Ishikawa (cell line): ENCODE measurements at regions not wholly inside any gene's neighbourhood (a gene's known extent, or its start where the extent isn't known, plus 50 kb on each side); places are given as distances from the start of the nearest gene placed in this dataset.

Source experiments
- CEBPB ChIP-seq: IDR thresholded peaks from 2 replicates; pipeline ENCODE4 v1.6.1; 2012
- EGR1 ChIP-seq: IDR thresholded peaks from 2 replicates; pipeline ENCODE4 v1.6.1; 2012
- EP300 ChIP-seq: IDR thresholded peaks from 2 replicates; pipeline ENCODE4 v1.6.1; 2012; ENCODE audit warnings: borderline replicate concordance
- FOXM1 ChIP-seq: IDR thresholded peaks from 2 replicates; pipeline ENCODE4 v1.6.1; 2012; ENCODE audit warnings: low read depth, borderline replicate concordance
- MAX ChIP-seq: IDR thresholded peaks from 2 replicates; pipeline ENCODE4 v1.6.1; 2012
- REST ChIP-seq: IDR thresholded peaks from 2 replicates; pipeline ENCODE4 v1.6.1; 2012; ENCODE audit warnings: low read depth, mild to moderate bottlenecking
- TAF1 ChIP-seq: IDR thresholded peaks from 2 replicates; pipeline ENCODE4 v1.6.1; 2012; ENCODE audit warnings: low read depth, mild to moderate bottlenecking
- TCF12 ChIP-seq: IDR thresholded peaks from 2 replicates; pipeline ENCODE4 v1.6.1; 2012; ENCODE audit warnings: low read depth
- USF1 ChIP-seq: IDR thresholded peaks from 2 replicates; pipeline ENCODE4 v1.6.1; 2012
- YY1 ChIP-seq: IDR thresholded peaks from 2 replicates; pipeline ENCODE4 v1.6.1; 2012; ENCODE audit warnings: low read depth

GRCh38 chr4:90071289-90072235 lies 55.6 kb upstream of the CCSER1 start:
- TF ChIP-seq TAF1 (no peak), CEBPB (no peak), MAX (no peak), FOXM1 (no peak), EP300 (no peak), REST (no peak), USF1 (no peak), EGR1 (no peak), TCF12 (no peak), YY1 (no peak)
